ENCODE measurements at regions not wholly inside any gene's neighbourhood (a gene's known extent, or its start where the extent isn't known, plus 50 kb on each side); places are given as distances from the start of the nearest gene placed in this dataset.

DNA sequence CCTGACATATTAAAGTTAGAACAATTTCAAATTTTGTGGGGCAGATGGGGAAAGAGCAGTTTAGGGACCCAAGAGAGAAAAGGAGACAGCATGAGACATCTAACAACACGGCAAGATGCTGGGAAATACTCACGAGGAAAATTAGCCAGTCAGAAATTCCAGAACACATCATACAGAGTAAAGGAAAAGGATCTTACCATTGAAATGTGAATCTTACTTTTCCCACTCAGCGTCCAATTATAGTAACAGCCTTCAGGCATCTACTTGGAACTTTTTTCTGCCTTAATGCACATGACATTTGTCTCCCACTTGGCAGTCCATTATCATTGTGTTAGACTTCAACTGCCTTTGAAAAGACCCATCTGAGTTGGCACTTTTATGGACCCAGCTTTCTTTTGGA lies 189.7 kb upstream of the SLC27A6 start:
- no peak for DNase-seq (ENCODE audit: low spot score)
- intact Hi-C loops (cut with DNase I) = no loop called here

DNA sequence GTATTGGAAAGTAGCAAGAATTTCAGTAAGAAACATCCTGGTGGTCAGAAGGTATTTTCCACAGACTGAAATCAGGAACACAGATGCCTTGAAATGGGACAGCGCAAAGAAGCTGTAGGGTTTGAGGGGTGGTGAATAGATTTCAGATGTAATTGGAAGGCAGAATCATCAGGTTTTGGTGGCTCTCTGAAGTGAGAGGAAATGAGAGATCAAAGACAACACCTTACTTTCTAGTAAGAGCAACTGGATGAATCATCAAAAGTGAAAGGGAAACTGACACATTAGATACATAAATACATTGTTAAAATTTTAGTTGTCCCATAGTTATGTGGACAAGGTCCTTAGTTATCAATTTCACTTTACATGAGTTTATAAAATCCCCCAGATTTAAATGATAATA lies 188.2 kb upstream of the SLC27A6 start:
- no peak for DNase-seq (ENCODE audit: low spot score)
- intact Hi-C loops (cut with DNase I) = no loop called here

DNA sequence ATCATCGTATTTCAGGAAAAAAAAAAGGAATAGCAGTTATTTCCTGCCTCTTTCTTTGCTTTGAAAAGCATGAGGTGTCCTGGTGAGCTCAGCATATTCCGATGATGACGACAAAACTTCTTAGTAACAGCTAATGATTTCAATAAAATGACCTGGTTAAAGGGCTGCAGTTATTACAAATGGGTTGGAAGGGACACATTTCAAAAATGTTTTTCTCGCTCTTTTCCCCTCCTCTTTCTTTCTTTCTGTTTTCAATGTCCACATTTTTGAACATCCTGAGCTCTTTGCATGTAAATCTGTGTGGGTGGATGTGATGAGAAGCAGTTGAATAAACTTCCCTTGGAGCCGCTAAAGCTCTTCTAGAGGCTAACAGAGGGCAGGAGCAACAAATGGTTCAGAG lies 186.8 kb upstream of the SLC27A6 start:
- no peak for DNase-seq (ENCODE audit: low spot score)
- intact Hi-C loops (cut with DNase I) = no loop called here

DNA sequence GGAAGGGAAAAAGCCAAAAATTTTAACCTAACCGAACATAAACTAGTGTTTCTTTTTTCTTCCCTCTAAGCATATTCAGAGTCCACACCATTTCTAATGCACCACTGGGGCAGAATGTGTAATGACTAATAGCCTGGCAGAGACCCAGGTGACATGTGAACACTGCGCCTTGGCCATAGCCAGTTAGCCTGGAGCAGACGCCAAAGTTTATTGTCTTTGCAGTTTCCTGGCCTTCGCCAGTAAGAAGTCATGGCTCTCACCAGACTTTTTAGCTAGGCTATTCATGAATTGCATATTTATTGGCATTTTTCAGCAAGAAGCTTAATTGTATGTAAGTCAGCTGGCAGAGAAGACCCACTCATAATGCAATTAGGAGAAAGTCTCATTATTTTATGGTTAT lies 182.8 kb upstream of the SLC27A6 start:
- intact Hi-C loops (cut with DNase I) = no loop called here

DNA sequence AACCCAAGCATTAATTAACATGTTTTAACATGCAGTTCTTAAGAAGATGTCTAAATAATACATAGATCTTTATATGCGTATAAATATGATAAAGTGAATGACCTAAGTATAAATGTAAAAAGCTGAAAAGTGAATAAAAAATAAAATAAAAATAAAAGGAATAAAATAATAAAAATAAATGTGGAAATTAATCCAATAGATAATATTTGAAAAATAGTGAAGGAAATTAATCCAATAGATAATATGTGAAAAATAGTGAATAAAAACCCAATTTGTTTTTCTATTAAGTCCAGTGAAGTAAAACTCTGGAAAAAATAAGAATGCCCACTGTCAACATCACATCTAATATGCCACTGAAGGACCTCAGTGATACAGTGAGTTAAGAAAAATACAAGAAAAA lies 180.6 kb upstream of the SLC27A6 start:
- DNase-seq (ENCODE audit: low spot score) = no peak
- intact Hi-C loops (cut with DNase I) = no loop called here

More for the DNA sequence above, 182.8 kb upstream of the SLC27A6 start:
- peak; percentile 80 for DNase-seq (ENCODE audit: low spot score)

DNA sequence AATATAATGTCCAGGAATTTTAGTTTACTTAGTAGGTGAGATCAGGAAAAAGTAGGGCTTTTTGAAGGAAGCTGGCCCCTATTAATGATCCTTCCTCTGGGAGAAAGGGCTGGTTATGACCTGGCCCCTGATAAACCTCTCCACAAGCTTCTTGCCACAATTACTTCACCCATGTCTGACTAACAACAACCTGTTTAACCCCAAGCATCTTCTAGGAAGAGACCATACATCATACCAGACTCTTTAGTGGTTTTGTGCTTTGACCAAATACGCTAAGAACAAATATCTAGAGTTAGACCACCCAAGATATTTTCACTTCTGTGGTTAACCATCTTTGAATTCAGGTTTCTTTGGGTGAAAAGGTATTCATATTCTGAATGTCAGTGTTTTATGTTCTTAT lies 174.0 kb upstream of the SLC27A6 start:
- intact Hi-C loops (cut with DNase I) = no loop called here
- no peak for DNase-seq (ENCODE audit: low spot score)

DNA sequence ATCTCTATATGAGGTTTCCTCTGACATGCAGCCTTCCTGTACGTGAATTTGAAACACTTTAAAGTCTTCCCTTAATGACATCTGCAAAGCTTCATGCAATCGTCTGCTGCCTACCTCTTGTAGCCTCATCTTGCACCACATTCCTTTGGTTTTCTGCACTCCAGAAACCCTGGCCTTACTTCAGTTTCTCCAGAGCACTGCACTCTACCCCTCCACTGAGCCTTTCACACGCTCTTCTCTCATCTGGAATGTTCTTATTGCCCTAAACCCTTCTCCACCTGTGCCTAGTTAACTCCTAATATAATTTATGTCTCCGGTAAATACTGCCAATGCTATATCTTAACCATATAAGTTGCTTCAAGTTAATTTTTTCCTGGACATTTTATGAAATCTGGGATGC lies 168.8 kb upstream of the SLC27A6 start:
- intact Hi-C loops (cut with DNase I) = no loop called here
- DNase-seq (ENCODE audit: low spot score) = no peak

DNA sequence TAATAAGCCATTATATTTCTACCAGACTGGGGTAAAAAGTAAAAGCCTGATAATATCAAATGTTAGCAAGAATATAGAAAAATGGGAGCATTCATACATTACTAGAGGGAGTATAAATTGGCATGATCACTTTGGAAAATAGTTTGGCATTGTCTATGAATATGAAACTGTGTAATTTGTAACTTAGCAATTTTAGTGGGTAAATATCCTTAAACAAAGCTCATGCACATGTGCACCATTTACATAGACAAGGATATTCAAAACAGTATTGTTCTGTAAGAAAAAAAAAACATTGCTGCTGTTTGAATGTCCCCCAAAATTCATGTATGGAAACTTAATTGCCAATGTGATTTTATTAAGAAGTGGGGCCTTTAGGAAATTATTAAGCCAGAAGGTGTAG lies 166.4 kb upstream of the SLC27A6 start:
- intact Hi-C loops (cut with DNase I) = no loop called here
- DNase-seq (ENCODE audit: low spot score) = no peak

DNA sequence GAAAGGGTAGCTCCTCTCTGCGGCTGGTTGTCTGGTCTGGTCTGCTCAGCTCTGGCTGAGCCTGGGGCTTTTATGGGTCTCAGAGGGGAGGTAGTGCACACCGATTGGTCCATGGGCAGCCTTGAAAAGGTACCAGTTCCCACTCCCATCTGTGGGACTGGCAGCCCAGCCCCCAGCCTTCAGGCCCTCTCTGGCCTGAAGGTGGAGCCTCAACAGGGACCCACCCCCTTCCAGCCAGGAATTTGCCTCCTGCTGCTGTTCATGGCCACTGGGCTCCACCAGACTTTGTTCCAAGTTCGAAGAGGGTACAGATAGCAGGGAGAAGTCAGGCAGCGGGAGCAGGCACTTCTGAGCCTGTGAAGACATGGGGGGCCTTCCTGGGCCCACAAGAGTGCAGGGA lies 165.3 kb upstream of the SLC27A6 start:
- DNase-seq (ENCODE audit: low spot score) = no peak
- intact Hi-C loops (cut with DNase I) = no loop called here

DNA sequence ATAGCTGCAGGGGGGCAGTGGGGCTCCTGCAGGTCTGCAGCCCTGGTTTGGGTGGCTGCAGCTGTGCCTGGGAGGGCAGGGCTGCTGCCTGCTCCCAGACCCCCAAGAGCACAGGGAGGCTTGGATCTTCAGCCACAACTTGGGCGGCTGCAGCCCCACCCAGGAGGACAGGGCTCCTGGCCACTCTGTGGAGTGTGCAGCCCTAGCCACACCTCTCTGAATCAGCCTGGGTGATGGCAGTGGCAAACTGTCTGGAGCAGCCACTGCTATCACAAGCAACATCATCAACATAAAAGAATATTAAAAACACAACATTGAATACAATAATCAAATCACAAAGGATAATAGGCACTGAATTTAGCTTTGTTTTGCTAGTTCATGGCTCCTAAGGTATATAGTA lies 164.9 kb upstream of the SLC27A6 start:
- DNase-seq (ENCODE audit: low spot score) = no peak
- intact Hi-C loops (cut with DNase I) = no loop called here

DNA sequence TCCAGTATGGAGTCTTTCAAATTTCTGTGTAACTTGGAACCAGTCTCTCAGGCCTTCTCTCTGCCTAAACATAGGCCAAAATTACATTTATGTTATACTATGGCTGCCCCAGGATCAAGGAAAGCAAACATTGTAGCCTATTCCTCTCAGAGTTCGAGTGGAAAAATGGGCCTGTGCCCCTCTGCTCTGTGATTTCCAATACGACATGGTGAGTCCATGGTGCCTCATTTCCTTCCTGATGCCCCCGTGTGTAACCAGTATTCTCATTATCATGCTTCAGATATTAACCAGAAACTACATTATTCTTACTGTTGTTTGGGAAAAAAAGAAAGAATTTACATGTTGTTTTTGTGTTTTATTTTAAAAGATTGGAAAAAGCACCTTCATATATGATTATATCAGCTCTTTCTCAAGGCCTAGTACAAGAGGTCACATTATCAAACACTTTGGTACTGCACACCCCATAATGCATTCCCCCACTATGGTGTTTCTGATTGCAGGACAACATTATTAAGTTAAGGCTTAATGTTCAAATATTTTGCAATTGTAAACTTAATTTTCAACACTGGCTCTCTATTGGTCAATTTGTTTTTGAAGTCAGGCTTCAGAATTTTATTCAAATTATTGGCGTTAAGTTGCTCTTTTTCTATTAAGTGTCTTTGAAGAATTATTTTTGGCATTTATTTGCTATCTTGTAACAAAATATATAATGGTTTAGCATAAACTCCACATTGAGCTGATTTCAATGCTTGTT lies 151.8 kb upstream of the SLC27A6 start:
- DNase-seq (ENCODE audit: low spot score) = no peak
- intact Hi-C loops (cut with DNase I) = no loop called here

DNA sequence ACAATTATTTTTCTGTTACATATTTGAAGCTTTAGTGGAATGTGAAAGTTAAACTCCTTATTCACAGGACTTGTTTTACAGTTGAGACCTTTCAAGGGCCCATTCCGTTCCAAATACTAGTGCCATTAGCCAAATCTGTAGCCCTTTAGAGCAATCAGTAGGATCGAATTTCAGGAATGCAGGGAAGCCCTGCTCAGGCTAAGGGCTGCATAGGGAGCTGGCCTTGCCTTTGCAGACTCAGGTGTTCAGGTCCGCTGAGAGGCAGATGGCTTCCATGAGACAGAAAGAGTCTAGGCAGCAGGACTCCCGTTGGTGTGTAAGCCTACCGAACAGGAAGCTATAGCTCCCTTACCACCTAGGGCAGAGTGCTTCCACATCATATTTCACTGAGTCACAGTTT lies 150.1 kb upstream of the SLC27A6 start:
- intact Hi-C loops (cut with DNase I) = no loop called here
- DNase-seq (ENCODE audit: low spot score) = no peak

DNA sequence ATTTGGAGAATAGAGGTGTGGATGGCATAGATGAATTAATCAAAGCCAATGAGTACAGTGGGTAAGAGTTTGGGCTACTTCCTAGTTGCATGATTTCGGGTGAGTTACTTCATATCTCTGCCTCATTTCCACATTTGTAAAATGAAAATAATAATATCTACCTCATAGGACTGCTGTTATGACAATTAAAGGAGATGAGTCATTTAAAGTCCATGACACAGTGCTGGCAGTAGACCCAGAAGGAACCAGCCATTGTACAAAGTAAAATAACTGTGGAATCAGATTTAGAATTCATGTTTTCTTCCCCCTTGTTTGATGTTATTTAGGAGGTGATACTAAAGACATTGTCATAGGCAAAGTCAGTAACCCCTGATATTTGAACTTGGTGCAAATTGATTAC lies 139.5 kb upstream of the SLC27A6 start:
- DNase-seq (ENCODE audit: low spot score) = no peak
- intact Hi-C loops (cut with DNase I) = no loop called here

DNA sequence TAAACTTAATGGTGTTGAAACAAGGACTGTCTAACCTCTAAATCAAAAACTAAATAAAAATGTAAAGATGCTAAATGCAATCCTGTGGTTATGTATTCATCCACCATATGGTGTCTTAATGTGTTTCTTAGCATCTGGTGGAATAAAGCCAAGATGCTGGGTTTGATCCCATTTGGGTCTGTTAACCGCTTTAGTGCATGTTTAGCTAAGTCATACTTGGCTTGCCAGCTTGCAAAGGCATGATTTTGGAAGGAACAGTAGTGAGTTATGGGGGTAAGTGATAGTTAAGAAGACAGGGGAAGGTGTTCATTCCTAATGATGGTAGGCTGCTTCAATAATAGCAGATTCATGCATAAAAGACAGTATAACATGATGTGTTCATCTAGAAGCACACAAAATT lies 139.0 kb upstream of the SLC27A6 start:
- no peak for DNase-seq (ENCODE audit: low spot score)
- intact Hi-C loops (cut with DNase I) = no loop called here

DNA sequence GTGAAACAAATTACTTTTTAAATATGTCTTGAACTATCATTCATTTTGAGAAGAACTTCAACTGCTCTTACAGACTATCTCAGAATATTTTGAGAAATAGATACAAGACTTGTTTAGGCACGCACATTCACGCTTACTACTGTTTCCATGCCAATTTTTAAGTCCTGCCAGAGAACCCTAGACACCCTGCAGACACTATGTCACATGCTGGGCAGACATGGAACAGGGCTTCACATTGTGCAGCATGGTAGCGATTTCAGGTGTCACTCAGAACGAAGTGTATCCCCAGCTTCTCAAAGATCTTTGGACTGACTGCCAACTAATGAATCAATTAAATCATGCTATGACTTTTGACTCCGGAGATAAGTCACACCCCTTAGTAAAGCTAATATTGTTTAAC lies 128.7 kb upstream of the SLC27A6 start:
- DNase-seq (ENCODE audit: low spot score) = no peak
- intact Hi-C loops (cut with DNase I) = no loop called here

DNA sequence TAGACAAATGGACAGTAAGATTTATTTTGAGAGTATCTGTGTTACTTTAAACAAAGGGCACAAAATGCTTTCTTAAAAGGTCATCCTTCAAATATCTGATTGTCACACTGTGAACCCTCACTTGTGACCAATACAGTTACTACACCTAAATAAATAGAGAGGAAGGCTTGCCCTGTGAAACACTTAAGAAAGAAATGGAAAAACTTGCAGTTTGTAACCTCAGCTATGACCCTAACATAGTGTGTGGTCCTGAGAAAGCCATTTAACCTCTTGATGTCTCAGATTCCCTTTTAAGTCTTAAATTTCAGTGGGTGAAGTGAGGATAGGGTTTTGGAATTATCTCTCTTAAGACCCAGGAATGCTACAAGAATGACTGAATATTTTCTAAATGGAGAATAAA lies 126.7 kb upstream of the SLC27A6 start:
- DNase-seq (ENCODE audit: low spot score) = no peak
- intact Hi-C loops (cut with DNase I) = no loop called here

DNA sequence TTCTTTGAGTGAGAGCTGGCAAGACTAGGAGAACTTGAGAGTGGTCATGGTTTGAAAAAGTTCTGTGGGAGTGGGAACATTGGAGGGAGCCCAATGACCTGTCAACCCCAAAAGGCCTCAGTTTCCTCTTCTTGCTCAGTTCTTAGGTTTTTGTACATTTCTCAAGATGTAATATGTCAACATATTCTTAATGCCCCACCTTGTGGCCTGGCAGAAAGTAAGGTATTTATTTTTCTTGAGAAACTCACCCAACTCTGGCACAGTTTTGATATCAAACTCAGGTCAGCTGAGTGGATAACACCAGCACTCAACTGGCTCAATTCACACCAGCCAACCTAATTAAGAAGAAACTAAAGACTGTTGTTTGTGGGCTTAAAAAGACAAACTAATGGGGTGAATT lies 123.0 kb upstream of the SLC27A6 start:
- intact Hi-C loops (cut with DNase I) = loop anchor here (5.0 to 10.0 kb wide), 3 partner anchors 175 to 630 kb away; no protein-coding TSS in a partner anchor
- no peak for DNase-seq (ENCODE audit: low spot score)

DNA sequence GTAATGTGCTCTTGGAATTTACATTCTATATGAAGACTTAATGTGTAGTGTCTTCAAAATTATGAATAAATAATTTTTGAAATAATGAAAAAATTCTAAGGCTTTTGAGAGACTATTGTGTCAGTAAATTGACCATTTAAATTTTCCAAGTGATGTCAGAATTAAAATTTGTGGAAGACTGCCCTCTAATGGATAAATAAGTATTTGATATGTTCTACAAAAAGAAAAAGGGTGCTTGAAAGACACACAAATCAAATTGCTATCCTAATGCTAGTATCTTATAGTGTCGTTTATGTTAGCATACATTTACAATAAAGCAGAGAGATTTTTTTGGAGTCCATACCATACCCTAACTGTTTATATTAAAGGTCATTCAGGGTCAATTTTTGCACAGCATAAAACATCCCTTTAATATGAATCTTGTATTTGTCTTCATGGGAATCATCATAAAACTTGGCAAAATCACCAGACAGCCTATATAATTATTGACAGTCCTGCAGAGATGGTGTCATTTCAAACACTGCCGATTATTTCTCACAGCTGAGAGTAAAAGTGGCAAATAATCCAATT lies 120.8 kb upstream of the SLC27A6 start:
- intact Hi-C loops (cut with DNase I) = loop anchor here (5.0 to 10.0 kb wide), 3 partner anchors 177 to 632 kb away; no protein-coding TSS in a partner anchor
- DNase-seq (ENCODE audit: low spot score) = no peak

DNA sequence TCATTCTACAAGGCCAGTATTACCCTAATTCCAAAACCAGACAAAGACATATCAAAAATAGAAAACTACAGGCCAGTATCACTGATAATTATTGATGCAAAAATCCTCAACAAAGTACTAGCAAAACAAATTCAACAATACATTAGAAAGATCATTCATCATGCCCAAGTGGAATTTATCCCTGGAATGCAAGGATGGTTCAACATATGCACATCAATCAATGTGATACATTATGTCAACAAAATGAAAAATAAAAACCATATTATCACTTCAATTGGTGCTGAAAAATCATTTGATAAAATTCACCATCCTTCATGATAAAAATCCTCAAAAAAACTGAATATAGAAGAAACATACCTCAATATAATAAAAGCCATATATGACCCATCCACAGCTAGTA lies 115.2 kb upstream of the SLC27A6 start:
- DNase-seq (ENCODE audit: low spot score) = no peak
- intact Hi-C loops (cut with DNase I) = no loop called here

DNA sequence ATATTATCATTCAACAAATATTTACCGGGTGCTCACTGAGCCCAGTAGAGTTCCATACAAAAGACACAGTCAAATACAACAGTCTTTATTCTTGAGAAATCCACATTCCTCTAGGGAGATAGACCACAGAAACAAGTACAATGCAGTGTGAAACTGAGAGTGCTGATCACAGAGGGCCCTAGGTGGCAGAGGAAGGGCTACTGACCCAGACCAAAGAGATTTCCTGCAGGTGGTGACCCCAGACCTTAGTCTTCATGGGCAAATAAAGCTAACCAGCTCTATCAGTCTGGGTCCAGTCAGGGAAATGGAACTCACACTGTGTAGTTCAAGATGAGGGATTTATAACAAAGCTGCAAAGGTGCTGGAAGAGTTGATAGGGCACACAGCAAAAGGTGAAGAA lies 110.4 kb upstream of the SLC27A6 start:
- intact Hi-C loops (cut with DNase I) = no loop called here
- no peak for DNase-seq (ENCODE audit: low spot score)

DNA sequence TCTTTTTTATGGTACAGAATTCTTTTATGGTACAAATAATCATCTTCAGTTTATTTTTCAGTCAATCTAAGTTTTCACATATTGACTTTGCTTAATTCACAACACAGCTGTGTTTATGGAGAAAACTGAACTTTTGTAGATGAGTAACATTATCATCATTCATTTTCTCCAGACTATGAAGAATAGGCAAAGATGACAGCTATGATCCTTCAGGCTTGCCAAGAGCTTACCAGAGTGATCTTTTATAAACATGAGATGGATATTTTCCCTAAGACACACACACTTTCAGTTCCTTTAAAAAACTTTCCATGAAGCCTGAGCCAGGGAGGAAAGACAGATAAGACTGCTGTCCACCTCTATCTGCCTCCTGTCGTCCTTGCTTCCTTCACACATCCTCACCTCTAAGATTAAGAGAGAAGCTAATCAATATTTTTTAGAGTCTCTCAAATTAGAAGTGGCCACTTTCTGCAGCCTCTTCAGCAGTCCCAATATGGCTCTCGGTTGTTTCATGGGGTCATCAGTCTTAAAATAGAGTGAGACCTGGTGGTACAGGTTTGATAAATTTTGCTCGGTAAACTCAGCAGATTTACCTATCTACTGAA lies 108.1 kb upstream of the SLC27A6 start:
- no peak for DNase-seq (ENCODE audit: low spot score)
- intact Hi-C loops (cut with DNase I) = no loop called here

Measured in cardiac septum (tissue), 1 donor.